HCT116 (cell line): ENCODE measurements at regions not wholly inside any gene's neighbourhood (a gene's known extent, or its start where the extent isn't known, plus 50 kb on each side); places are given as distances from the start of the nearest gene placed in this dataset.
A peak's percentile ranks its signal among the peaks of the same experiment; 100 is the strongest.

Experiments
- ATAC-seq: fragments of 200-7000 bp; cut with Tn5 transposase; 2 replicates; pipeline ENCODE4 v1.9.1; 2020; ENCODE audit warnings: mild to moderate bottlenecking, moderate library complexity
- BruUV-seq: library from RNA; stranded (reverse); fragments of 400-500 nt; replicated peaks from 2 replicates; lab custom pipeline; 2021; lab: Mats Ljungman, UMichigan
- CTCF ChIA-PET: fragments of 300-600 bp; sonication (Branson Sonifier 250); formaldehyde crosslinking; loops from one replicate; lab custom pipeline; 2021; ENCODE audit warnings: antibody characterized with exemption; lab: Charles Lee
- POLR2A ChIA-PET: fragments of 300-600, 350-600 bp; sonication (Branson Sonifier 250); formaldehyde crosslinking; loops from one replicate; lab custom pipeline; 2021; ENCODE audit warnings: antibody characterized with exemption; lab: Charles Lee
- RAD21 ChIA-PET, 2 experiments: fragments of 300-600 bp; sonication (Branson Sonifier 250); formaldehyde crosslinking; loops; one replicate each; lab custom pipeline; 2023; ENCODE audit warnings: low total read pairs in 2 of 2; ENCODE audit not compliant: uncharacterized antibody in 2 of 2, unreplicated experiment in 2 of 2, low non-redundant PET in 1 of 2; lab: Charles Lee
- DNase-seq: peaks from one replicate; pipeline ENCODE4 v3.0.0-alpha.2; 2010; ENCODE audit warnings: low read depth, low spot score
- H2AFZ ChIP-seq: fragments of 200-600 bp; shearing (Covaris generic), sonication (generic); 2 replicates; pipeline ENCODE4 v1.6.1; 2017; ENCODE audit warnings: low read depth, mixed run types, mixed read lengths, antibody characterized with exemption, low read length; ENCODE audit not compliant: poor library complexity, severe bottlenecking
- H3K27ac ChIP-seq: 2 replicates; pipeline ENCODE4 v1.5.1; 2012; ENCODE audit warnings: low read depth, low read length
- H3K27me3 ChIP-seq: fragments of 200-600 bp; sonication (generic); 2 replicates; pipeline ENCODE4 v1.6.1; 2016; ENCODE audit warnings: mixed run types, low read length, mixed read lengths; ENCODE audit not compliant: insufficient read depth
- H3K36me3 ChIP-seq, 2 experiments: fragments of 200-500 bp in 1 of 2; fragments of 200-600 bp in 1 of 2; sonication (Bioruptor generic) in 1 of 2; sonication (generic) in 1 of 2; 2 replicates each; pipeline versions ENCODE4 v1.5.1 to v1.6.1; 2014 to 2016; ENCODE audit warnings: low read length in 2 of 2, inconsistent platforms in 1 of 2, mixed read lengths in 1 of 2, mixed run types in 1 of 2; ENCODE audit not compliant: insufficient read depth in 2 of 2, control insufficient read depth in 1 of 2
- H3K4me1 ChIP-seq, 2 experiments: fragments of 200-600 bp in 1 of 2; sonication (generic) in 1 of 2; 2 replicates each; pipeline versions ENCODE4 v1.5.1 to v1.6.1; 2012 to 2017; ENCODE audit warnings: low read length in 2 of 2, inconsistent platforms in 1 of 2, mild to moderate bottlenecking in 1 of 2, mixed read lengths in 1 of 2, mixed run types in 1 of 2, moderate library complexity in 1 of 2; ENCODE audit not compliant: insufficient read depth in 2 of 2, control insufficient read depth in 1 of 2
- H3K4me2 ChIP-seq: fragments of 200-600 bp; sonication (generic); 2 replicates; pipeline ENCODE4 v1.6.1; 2017; ENCODE audit warnings: mixed run types, low read length, mixed read lengths
- H3K4me3 ChIP-seq, 2 experiments: fragments of 200-600 bp in 1 of 2; sonication (generic) in 1 of 2; replicated peaks in 1 of 2; 2 replicates each; pipeline ENCODE4 v1.5.1; 2011 to 2016; ENCODE audit warnings: low read length in 2 of 2, control low read depth in 1 of 2, low read depth in 1 of 2, mild to moderate bottlenecking in 1 of 2, mixed read lengths in 1 of 2, mixed run types in 1 of 2
- H3K79me2 ChIP-seq: fragments of 200-600 bp; sonication (generic); 2 replicates; pipeline ENCODE4 v1.6.1; 2017; ENCODE audit warnings: mild to moderate bottlenecking, mixed run types, low read length, moderate library complexity, mixed read lengths; ENCODE audit not compliant: insufficient read depth
- H3K9ac ChIP-seq: fragments of 200-600 bp; sonication (generic); 2 replicates; pipeline ENCODE4 v1.6.1; 2016; ENCODE audit warnings: low read length, mixed read lengths
- H3K9me2 ChIP-seq: fragments of 200-600 bp; sonication (generic), shearing (Covaris generic); 2 replicates; pipeline ENCODE4 v1.6.1; 2017; ENCODE audit warnings: mixed run types, mild to moderate bottlenecking, moderate library complexity; ENCODE audit not compliant: insufficient read depth
- H3K9me3 ChIP-seq, 2 experiments: fragments of 200-500 bp in 1 of 2; fragments of 200-600 bp in 1 of 2; sonication (Bioruptor generic) in 1 of 2; sonication (generic) in 1 of 2; 2 replicates each; pipeline ENCODE4 v1.6.1; 2014 to 2017; ENCODE audit warnings: low read length in 2 of 2, mixed read lengths in 2 of 2, inconsistent platforms in 1 of 2, low read depth in 1 of 2, mild to moderate bottlenecking in 1 of 2, mixed run types in 1 of 2, moderate library complexity in 1 of 2; ENCODE audit not compliant: control insufficient read depth in 1 of 2, insufficient read depth in 1 of 2
- H4K20me1 ChIP-seq: fragments of 200-600 bp; sonication (generic), shearing (Covaris generic); 2 replicates; pipeline ENCODE4 v1.6.1; 2017; ENCODE audit warnings: mixed run types, mild to moderate bottlenecking, moderate library complexity; ENCODE audit not compliant: insufficient read depth
- ATF3 ChIP-seq: IDR thresholded peaks from 2 replicates; pipeline ENCODE4 v1.6.1; 2012
- CTCF ChIP-seq, 3 experiments: fragments of 200-600 bp in 1 of 3; sonication (generic) in 1 of 3; IDR thresholded peaks in 2 of 3; conservative IDR thresholded peaks in 1 of 3; 2 replicates each; pipeline ENCODE4 v1.5.1; 2012 to 2017; ENCODE audit warnings: low read depth in 2 of 3, low read length in 2 of 3, antibody characterized with exemption in 1 of 3, borderline replicate concordance in 1 of 3, control low read depth in 1 of 3, mild to moderate bottlenecking in 1 of 3, mixed read lengths in 1 of 3, mixed run types in 1 of 3, moderate library complexity in 1 of 3; ENCODE audit not compliant: insufficient read depth in 1 of 3
- MAX ChIP-seq: IDR thresholded peaks from 2 replicates; pipeline ENCODE4 v1.6.1; 2012
- ZFX ChIP-seq: fragments of 450-650 bp; IDR thresholded peaks from 2 replicates; pipeline ENCODE4 v1.6.1; 2017
- intact Hi-C: fragments of 100-400 bp; cut with micrococcal nuclease; formaldehyde crosslinking; loops from 2 replicates; pipeline ENCODE4 v1.10.0; 2022

- Histone ChIP-seq H3K4me3 (no peak overlapping the region), H3K27ac (no peak overlapping the region), H3K4me2 (no peak overlapping the region), H3K9ac (no peak overlapping the region), H3K9me3 (no peaks in the 10 kb centered on the region), H4K20me1 (no peaks in the 10 kb centered on the region), H3K79me2 (no peaks in the 10 kb centered on the region), H3K27me3 (no peaks in the 10 kb centered on the region), H2AFZ (no peak overlapping the region), H3K9me2 (no peaks in the 10 kb centered on the region), H3K36me3 (no peaks in the 10 kb centered on the region), H3K4me1 (no peaks in the 10 kb centered on the region)
- POLR2A ChIA-PET, result no interaction called here
- BruUV-seq, result no TSS peak
- peak in 2 of 3 experiments; percentile 34 to 39; a peak in 3 of 6 replicates for TF ChIP-seq CTCF (IDR thresholded peaks at IDR 0.05 in 2 of 3, conservative IDR thresholded peaks at IDR 0.05 in 1 of 3; ENCODE audit: borderline replicate concordance in 1 of 3, insufficient read depth in 1 of 3, low read depth in 2 of 3, low read length in 2 of 3)
- no peak for TF ChIP-seq MAX
- TF ChIP-seq ATF3, result no peak
- TF ChIP-seq ZFX, result no peak
- ATAC-seq, result peak; percentile 73
- DNase-seq, result peak; percentile 3
- intact Hi-C loops, result no loop called here
- RAD21 ChIA-PET, result no interaction called here
- CTCF ChIA-PET, result no interaction called here
Measured at GRCh38 chr1:68281946-68282615, 49.8 kb upstream of the WLS start.
